ENCODE measurements at regions not wholly inside any gene's neighbourhood (a gene's known extent, or its start where the extent isn't known, plus 50 kb on each side); places are given as distances from the start of the nearest gene placed in this dataset.

GRCh38 chr4:85062466-85062865 is 96.0 kb upstream of the WDFY3 start:
- no peak for TF ChIP-seq CTCF (IDR thresholded peaks at IDR 0.05 in 8 of 11, conservative IDR thresholded peaks at IDR 0.05 in 3 of 11)
- no peak for TF ChIP-seq POLR2AphosphoS5 (IDR thresholded peaks at IDR 0.05)
- TF ChIP-seq POLR2A (IDR thresholded peaks at IDR 0.05), result no peak
